ENCODE measurements at regions not wholly inside any gene's neighbourhood (a gene's known extent, or its start where the extent isn't known, plus 50 kb on each side); places are given as distances from the start of the nearest gene placed in this dataset.

DNA sequence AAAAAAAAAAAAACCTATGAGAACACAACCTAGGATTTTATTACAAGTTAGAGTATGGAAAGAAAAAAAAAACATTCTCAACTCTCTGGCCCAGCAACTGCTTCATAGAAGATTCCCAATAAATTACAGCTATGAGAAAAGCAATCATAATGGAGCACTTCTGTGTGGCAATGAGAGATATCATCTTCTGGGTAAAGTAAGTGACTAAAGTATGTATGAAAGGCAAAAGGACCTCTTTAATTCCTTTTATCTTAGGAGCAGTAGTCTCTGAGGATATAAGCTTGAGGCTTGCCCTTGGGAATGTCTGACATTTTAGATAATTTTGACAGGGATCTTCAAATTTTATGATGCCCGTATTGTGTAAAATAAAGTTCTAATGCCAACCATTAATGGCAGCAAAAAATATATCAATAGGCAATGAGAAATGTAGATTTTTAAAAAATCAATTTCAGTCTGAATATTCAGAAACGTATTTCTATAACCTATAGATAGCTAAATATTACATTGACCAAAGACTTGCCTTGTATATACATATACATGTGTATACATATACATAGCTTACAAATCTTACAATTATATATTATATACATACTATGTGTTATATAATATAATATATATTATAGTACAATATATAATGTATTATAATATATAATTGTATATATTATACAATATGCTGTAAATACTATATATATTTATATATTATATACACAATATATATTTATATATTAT is 823.9 kb upstream of the SLITRK1 start:
- TF ChIP-seq, protein P1, sequence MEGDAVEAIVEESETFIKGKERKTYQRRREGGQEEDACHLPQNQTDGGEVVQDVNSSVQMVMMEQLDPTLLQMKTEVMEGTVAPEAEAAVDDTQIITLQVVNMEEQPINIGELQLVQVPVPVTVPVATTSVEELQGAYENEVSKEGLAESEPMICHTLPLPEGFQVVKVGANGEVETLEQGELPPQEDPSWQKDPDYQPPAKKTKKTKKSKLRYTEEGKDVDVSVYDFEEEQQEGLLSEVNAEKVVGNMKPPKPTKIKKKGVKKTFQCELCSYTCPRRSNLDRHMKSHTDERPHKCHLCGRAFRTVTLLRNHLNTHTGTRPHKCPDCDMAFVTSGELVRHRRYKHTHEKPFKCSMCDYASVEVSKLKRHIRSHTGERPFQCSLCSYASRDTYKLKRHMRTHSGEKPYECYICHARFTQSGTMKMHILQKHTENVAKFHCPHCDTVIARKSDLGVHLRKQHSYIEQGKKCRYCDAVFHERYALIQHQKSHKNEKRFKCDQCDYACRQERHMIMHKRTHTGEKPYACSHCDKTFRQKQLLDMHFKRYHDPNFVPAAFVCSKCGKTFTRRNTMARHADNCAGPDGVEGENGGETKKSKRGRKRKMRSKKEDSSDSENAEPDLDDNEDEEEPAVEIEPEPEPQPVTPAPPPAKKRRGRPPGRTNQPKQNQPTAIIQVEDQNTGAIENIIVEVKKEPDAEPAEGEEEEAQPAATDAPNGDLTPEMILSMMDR (IDR thresholded peaks at IDR 0.05): no peak
- TF ChIP-seq POLR2A (IDR thresholded peaks at IDR 0.05) (no peak), EP300 (IDR thresholded peaks at IDR 0.05) (no peak)

Data from upper lobe of left lung (tissue), 4 donors.